ENCODE measurements at regions not wholly inside any gene's neighbourhood (a gene's known extent, or its start where the extent isn't known, plus 50 kb on each side); places are given as distances from the start of the nearest gene placed in this dataset.

DNA sequence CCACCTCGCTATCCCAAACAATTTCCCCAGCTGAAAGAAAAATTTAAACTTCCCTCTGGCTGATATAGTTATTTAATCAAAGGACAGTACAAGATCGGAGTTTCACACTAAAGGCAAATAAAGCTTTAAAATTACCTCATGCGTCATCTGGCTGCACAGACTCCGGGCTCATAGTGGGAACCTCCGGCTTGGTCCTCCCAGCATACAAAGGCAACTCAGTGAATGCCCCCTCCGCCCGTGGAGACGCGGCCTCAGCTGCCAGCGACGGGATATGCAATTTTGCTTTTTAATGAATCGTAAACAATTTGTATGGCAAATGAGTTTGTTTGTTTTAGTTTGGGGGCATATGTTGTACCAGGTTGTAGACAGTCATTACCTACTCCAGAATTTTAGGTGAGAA is 214.6 kb upstream of the NFIA start:
- Histone ChIP-seq H3K4me3 (replicated peaks in 1 of 2; ENCODE audit: low read depth in 1 of 2, low read length in 2 of 2) (no peak overlapping the region), H3K9me3 (ENCODE audit: control insufficient read depth in 1 of 2, insufficient read depth in 1 of 2, low read depth in 1 of 2, low read length in 2 of 2) (no peaks in the 10 kb centered on the region), H3K4me1 (ENCODE audit: control insufficient read depth in 1 of 2, insufficient read depth in 2 of 2, low read length in 2 of 2) (no peaks in the 10 kb centered on the region), H3K27me3 (ENCODE audit: insufficient read depth, low read length) (peaks cover 52% of the 10 kb centered on the region), H3K79me2 (ENCODE audit: insufficient read depth, low read length) (no peaks in the 10 kb centered on the region), H3K36me3 (ENCODE audit: control insufficient read depth in 1 of 2, insufficient read depth in 2 of 2, low read length in 2 of 2) (no peaks in the 10 kb centered on the region), H4K20me1 (ENCODE audit: insufficient read depth) (no peaks in the 10 kb centered on the region), H3K27ac (ENCODE audit: low read depth, low read length) (no peak overlapping the region), H3K4me2 (ENCODE audit: low read length) (no peak overlapping the region), H3K9ac (ENCODE audit: low read length) (no peak overlapping the region), H2AFZ (ENCODE audit: low read depth, low read length, poor library complexity, severe bottlenecking) (no peak overlapping the region), H3K9me2 (ENCODE audit: insufficient read depth) (no peaks in the 10 kb centered on the region)
- DNase-seq (ENCODE audit: low read depth, low spot score) (no peak), ATAC-seq (no peak)
- RAD21 ChIA-PET (ENCODE audit: low non-redundant PET in 1 of 2, low total read pairs in 2 of 2, uncharacterized antibody in 2 of 2, unreplicated experiment in 2 of 2) = no interaction called here
- CTCF ChIA-PET = interaction anchor here (1.3 to 1.5 kb wide), 2 partner anchors 10 to 19 kb away, joined by 4 to 5 read pairs; no protein-coding TSS in a partner anchor
- POLR2A ChIA-PET = no interaction called here
- no TSS peak for BruUV-seq (replicated peaks)
- TF ChIP-seq ZFX (IDR thresholded peaks at IDR 0.05) = no peak
- TF ChIP-seq, protein P1, sequence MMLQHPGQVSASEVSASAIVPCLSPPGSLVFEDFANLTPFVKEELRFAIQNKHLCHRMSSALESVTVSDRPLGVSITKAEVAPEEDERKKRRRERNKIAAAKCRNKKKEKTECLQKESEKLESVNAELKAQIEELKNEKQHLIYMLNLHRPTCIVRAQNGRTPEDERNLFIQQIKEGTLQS (IDR thresholded peaks at IDR 0.05) = no peak
- intact Hi-C loops (cut with micrococcal nuclease) = no loop called here

DNA sequence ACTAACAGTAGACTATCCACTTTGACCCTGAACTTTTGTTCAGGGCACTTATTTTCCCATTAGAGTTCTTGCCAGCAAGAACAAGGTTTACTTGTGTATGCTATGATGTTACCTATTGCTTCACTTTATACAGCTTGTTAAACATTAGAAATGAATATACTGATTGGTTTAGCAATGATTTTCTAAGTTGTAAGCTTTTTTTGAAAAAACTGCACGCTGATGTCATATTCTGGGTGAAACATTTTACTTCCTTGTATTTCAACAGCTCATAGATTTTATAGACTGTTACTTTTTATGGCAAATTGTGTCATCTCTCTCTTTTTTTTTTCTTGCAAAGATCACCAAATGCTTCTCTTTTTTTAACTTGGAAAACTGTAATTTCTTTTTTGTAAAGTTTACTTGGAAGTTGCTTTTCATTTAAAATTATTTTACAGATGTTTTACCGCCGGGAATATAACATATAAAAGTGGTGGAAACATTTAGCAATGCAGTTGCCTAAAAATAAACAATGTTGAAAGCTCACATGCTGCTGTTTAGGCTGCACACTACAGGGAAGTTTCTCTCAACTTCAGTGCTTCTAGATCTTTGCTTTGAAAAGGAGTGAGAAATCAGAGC is 215.3 kb upstream of the NFIA start:
- no TSS peak for BruUV-seq (replicated peaks)
- Histone ChIP-seq H3K27me3 (ENCODE audit: insufficient read depth, low read length) (peaks cover 59% of the 10 kb centered on the region), H2AFZ (ENCODE audit: low read depth, low read length, poor library complexity, severe bottlenecking) (no peak overlapping the region)

More for the DNA sequence above, 215.3 kb upstream of the NFIA start:
- H3K36me3 ChIP-seq (ENCODE audit: control insufficient read depth in 1 of 2, insufficient read depth in 2 of 2, low read length in 2 of 2) = no peaks in the 10 kb centered on the region
- ChIA-PET RAD21 (ENCODE audit: low non-redundant PET in 1 of 2, low total read pairs in 2 of 2, uncharacterized antibody in 2 of 2, unreplicated experiment in 2 of 2) (no interaction called here), POLR2A (no interaction called here), CTCF (interaction anchor here (1.1 to 1.5 kb wide), 2 partner anchors 9 to 18 kb away, joined by 5 read pairs; no protein-coding TSS in a partner anchor)
- TF ChIP-seq CEBPB (IDR thresholded peaks at IDR 0.05; ENCODE audit: low read depth) = no peak
- TF ChIP-seq POLR2A (IDR thresholded peaks at IDR 0.05; ENCODE audit: borderline replicate concordance, extremely low read depth, insufficient read depth, insufficient read length) = no peak
- no peaks in the 10 kb centered on the region for H3K9me2 ChIP-seq (ENCODE audit: insufficient read depth)
- H3K9me3 ChIP-seq (ENCODE audit: control insufficient read depth in 1 of 2, insufficient read depth in 1 of 2, low read depth in 1 of 2, low read length in 2 of 2) = no peaks in the 10 kb centered on the region
- no peak for DNase-seq (ENCODE audit: low read depth, low spot score)
- H3K4me1 ChIP-seq (ENCODE audit: control insufficient read depth in 1 of 2, insufficient read depth in 2 of 2, low read length in 2 of 2) = no peaks in the 10 kb centered on the region
- no peaks in the 10 kb centered on the region for H3K79me2 ChIP-seq (ENCODE audit: insufficient read depth, low read length)
- intact Hi-C loops (cut with micrococcal nuclease) = no loop called here
- no peak overlapping the region for H3K9ac ChIP-seq (ENCODE audit: low read length)
- no peak overlapping the region for H3K4me2 ChIP-seq (ENCODE audit: low read length)
- H3K4me3 ChIP-seq (replicated peaks in 1 of 2; ENCODE audit: low read depth in 1 of 2, low read length in 2 of 2) = no peak overlapping the region
- ATAC-seq = no peak
- H3K27ac ChIP-seq (ENCODE audit: low read depth, low read length) = no peak overlapping the region
- no peaks in the 10 kb centered on the region for H4K20me1 ChIP-seq (ENCODE audit: insufficient read depth)

Data from HCT116 (cell line).